Epithelial cell of esophagus (primary cell): ENCODE measurements at regions not wholly inside any gene's neighbourhood (a gene's known extent, or its start where the extent isn't known, plus 50 kb on each side); places are given as distances from the start of the nearest gene placed in this dataset.
A peak's percentile ranks its signal among the peaks of the same experiment; 100 is the strongest.

ENCODE experiments used
- DNase-seq: peaks from one replicate; pipeline ENCODE4 v3.0.0; 2010; ENCODE audit warnings: low read depth
- H3K4me3 ChIP-seq: 2 replicates; pipeline ENCODE4 v1.5.1; 2011; ENCODE audit warnings: mild to moderate bottlenecking, low read length, control low read depth
- CTCF ChIP-seq: IDR thresholded peaks from 2 replicates; pipeline ENCODE4 v1.5.1; 2011; ENCODE audit warnings: low read depth, mild to moderate bottlenecking, low read length, control low read depth, inconsistent platforms; ENCODE audit not compliant: insufficient read depth; ENCODE audit errors: missing control alignments

GRCh38 chr15:69542028-69542427, 89.4 kb downstream of the RPLP1 start:
- H3K4me3 ChIP-seq: no peak overlapping the region
- no peak for DNase-seq
- no peak for TF ChIP-seq CTCF

DNA sequence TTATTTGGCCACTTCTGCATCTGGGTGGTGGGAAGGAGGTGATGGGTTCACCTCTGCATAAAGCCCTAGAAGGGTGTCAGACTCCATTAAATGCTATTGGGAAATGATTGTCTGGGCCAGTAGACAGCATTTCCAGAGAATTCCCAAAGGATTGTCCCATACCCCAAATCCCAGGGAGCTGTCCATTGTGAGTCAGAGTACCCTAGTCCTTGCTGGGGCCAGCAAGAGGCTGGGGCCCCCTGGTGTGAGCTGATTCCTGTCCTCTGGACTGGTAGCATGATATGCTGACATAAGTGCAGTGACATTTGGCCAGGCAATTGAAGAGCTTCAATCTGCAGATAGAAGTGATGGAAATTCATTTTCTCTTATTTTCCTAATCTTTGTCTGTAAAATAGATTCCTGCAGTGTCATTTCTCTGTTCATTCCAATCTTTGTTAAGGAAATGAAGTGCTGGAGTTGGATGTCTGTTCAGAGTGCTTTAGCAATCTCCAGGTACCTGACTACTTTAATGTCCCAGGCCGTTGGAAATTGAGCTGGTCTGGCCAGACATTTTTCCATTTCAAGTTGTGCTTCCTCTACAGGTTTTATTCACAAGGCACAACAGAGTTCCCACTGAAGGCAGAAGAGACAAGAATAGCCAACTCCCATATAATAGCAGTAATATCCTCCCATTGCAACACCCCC, 91.2 kb downstream of the RPLP1 start:
- DNase-seq: no peak
- no peak overlapping the region for H3K4me3 ChIP-seq
- TF ChIP-seq CTCF: no peak

- H3K4me3 ChIP-seq: no peak overlapping the region
- no peak for TF ChIP-seq CTCF
- DNase-seq: no peak
Measured at GRCh38 chr15:69544365-69545113, 91.9 kb downstream of the RPLP1 start.

DNA sequence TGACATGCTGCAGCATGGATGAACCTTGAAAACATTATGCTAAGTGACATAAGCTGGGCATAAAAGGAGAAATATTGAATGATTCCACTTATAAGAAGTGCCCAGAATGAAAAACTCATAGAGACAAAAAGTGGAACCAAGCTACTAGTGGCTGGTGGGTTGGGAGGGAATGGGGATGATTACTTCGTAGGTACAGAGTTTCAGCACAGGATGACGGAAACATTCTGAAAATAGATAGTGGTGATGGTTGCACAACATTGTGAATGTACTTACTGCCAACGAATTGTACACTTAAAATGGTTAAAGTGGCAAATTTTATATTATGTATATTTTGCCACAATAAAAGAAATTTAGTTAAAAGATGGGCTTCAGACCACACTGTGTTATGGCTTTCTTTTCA, 93.6 kb downstream of the RPLP1 start:
- DNase-seq: no peak
- no peak overlapping the region for H3K4me3 ChIP-seq
- TF ChIP-seq CTCF: no peak

- H3K4me3 ChIP-seq: no peak overlapping the region
- TF ChIP-seq CTCF: no peak
- no peak for DNase-seq
Measured at GRCh38 chr15:69548395-69549180, 96.0 kb downstream of the RPLP1 start.

GRCh38 chr15:69551391-69552056, 98.9 kb downstream of the RPLP1 start:
- TF ChIP-seq CTCF: no peak
- no peak overlapping the region for H3K4me3 ChIP-seq
- peak; percentile 38 for DNase-seq
